ENCODE measurements at regions not wholly inside any gene's neighbourhood (a gene's known extent, or its start where the extent isn't known, plus 50 kb on each side); places are given as distances from the start of the nearest gene placed in this dataset.
"Not testable (repeated sequence)": the region's sequence is repeated elsewhere in the genome, so short reads cannot be mapped to it uniquely, and the experiment has no call there.

DNA sequence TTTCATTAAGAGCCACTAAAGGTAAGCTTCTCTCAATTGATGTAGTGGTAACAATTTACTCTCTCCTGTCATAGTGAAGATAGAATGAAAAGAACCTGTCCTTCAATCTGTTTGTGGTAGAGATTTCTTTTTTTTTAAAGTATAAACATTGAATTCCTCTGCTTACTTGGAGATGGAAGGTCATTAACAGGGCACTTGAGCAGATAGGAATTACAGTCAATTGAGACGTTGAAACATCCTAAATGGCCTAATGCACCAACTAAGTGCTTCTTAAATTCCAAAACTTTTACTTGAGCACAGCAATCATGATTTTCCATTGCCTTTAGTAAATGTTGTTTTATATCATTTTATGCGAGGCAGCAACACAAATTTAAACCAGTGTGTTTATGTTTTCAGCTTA is 241.4 kb downstream of the FOXG1 start:
- intact Hi-C loops (cut with DNase I), result no loop called here
- no peaks in the 10 kb centered on the region for H3K27me3 ChIP-seq
- no peak overlapping the region for H3K4me3 ChIP-seq
- no peak for DNase-seq (ENCODE audit: extremely low spot score in 2 of 2)
- H3K4me1 ChIP-seq, result no peaks in the 10 kb centered on the region
- TF ChIP-seq CTCF (IDR thresholded peaks at IDR 0.05) (no peak), POLR2AphosphoS5 (IDR thresholded peaks at IDR 0.05; ENCODE audit: insufficient read depth in 1 of 2, low read depth in 1 of 2) (no peak), POLR2A (IDR thresholded peaks at IDR 0.05) (no peak)
- no peak overlapping the region for H3K27ac ChIP-seq
- no peaks in the 10 kb centered on the region for H3K36me3 ChIP-seq
- no peaks in the 10 kb centered on the region for H3K9me3 ChIP-seq

GRCh38 chr14:29016050-29016900 is 249.7 kb downstream of the FOXG1 start:
- Histone ChIP-seq H3K9me3 (no peaks in the 10 kb centered on the region), H3K4me1 (no peaks in the 10 kb centered on the region)

GRCh38 chr14:29023505-29023904 is 256.9 kb downstream of the FOXG1 start:
- intact Hi-C loops (cut with DNase I); H3K27ac ChIP-seq; H3K9me3 ChIP-seq; H3K4me1 ChIP-seq; H3K36me3 ChIP-seq; H3K4me3 ChIP-seq; DNase-seq (ENCODE audit: extremely low spot score in 2 of 2); H3K27me3 ChIP-seq: not testable (repeated sequence)

More at GRCh38 chr14:29016050-29016900, 249.7 kb downstream of the FOXG1 start:
- Histone ChIP-seq H3K27me3 (no peaks in the 10 kb centered on the region), H3K27ac (no peak overlapping the region), H3K36me3 (no peaks in the 10 kb centered on the region), H3K4me3 (no peak overlapping the region)
- TF ChIP-seq CTCF (IDR thresholded peaks at IDR 0.05), result no peak
- TF ChIP-seq POLR2A (IDR thresholded peaks at IDR 0.05), result no peak
- TF ChIP-seq POLR2AphosphoS5 (IDR thresholded peaks at IDR 0.05; ENCODE audit: insufficient read depth in 1 of 2, low read depth in 1 of 2), result no peak
- intact Hi-C loops (cut with DNase I), result no loop called here
- no peak for DNase-seq (ENCODE audit: extremely low spot score in 2 of 2)

- H3K4me1 ChIP-seq; H3K36me3 ChIP-seq; intact Hi-C loops (cut with DNase I); H3K27ac ChIP-seq; DNase-seq (ENCODE audit: extremely low spot score in 2 of 2); H3K9me3 ChIP-seq; H3K4me3 ChIP-seq; H3K27me3 ChIP-seq: not testable (repeated sequence)
Observed at GRCh38 chr14:29027441-29027840, 260.9 kb downstream of the FOXG1 start.

DNA sequence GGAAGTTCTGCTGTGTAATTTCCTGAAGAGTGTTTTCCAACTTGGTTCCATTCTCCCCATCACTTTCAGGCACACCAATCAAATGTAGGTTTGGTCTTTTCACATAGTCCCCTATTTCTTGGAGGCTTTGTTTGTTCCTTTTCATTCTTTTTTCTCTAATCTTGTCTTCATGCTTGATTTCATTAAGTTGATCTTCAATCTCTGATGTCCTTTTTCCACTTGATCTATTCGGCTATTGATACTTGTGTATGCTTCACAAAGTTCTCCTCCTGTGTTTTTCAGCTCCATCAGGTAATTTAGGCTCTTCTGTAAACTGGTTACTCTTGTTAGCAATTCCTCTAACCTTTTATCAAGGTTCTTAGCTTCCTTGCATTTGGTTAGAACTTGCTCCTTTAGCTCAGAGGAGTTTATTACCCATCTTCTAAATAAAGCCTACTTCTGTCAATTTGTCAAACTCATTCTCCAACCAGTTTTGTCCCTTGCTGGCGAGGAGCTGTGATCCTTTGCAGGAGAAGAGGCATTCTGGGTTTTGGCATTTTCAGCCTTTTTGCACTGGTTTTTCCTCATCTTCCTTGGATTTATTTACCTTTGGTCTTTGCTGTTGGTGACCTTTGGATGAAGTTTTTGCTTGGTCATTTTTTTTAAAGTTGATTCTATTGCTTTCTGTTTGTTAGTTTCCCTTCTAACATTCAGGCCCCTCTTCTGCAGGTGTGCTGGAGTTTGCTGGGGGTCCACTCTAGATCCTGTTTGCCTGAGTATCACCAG is 261.5 kb downstream of the FOXG1 start:
- intact Hi-C loops (cut with DNase I); H3K9me3 ChIP-seq; H3K27ac ChIP-seq; DNase-seq (ENCODE audit: extremely low spot score in 2 of 2); H3K27me3 ChIP-seq; H3K36me3 ChIP-seq; H3K4me1 ChIP-seq; H3K4me3 ChIP-seq: not testable (repeated sequence)

DNA sequence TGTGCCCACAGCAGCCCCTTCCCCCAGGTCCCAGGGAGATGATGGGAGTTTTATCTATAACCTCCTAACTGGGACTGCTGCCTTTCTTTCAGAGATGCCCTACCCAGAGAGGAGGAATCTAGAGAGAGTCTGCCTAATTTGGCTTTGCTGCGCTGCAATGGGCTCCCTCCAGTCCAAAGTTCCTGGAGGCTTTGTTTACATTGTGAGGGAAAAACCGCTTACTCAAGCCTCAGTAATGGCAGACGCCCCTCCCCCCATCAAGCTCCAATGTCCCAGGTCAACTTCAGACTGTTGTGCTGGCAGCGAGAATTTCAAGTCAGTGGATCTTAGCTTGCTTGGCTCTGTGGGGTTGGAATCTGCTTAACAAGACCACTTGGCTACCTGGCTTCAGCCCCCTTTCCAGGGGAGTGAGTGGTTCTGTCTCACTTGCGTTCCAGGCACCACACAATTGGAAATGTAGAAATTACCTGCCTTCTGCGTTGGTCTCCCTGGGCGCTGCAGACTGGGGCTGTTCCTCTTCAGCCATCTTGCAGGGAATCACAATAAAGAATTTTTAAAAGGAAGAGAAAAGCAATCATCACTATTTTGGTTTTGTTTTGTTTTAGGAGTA is 262.5 kb downstream of the FOXG1 start:
- H3K36me3 ChIP-seq, result no peaks in the 10 kb centered on the region
- TF ChIP-seq POLR2A (IDR thresholded peaks at IDR 0.05), result no peak
- TF ChIP-seq CTCF (IDR thresholded peaks at IDR 0.05), result no peak
- TF ChIP-seq POLR2AphosphoS5 (IDR thresholded peaks at IDR 0.05; ENCODE audit: insufficient read depth in 1 of 2, low read depth in 1 of 2), result no peak
- no peaks in the 10 kb centered on the region for H3K27me3 ChIP-seq
- intact Hi-C loops (cut with DNase I), result no loop called here
- no peak overlapping the region for H3K4me3 ChIP-seq
- no peaks in the 10 kb centered on the region for H3K4me1 ChIP-seq
- no peak for DNase-seq (ENCODE audit: extremely low spot score in 2 of 2)
- no peaks in the 10 kb centered on the region for H3K9me3 ChIP-seq
- H3K27ac ChIP-seq, result no peak overlapping the region
